ENCODE measurements at regions not wholly inside any gene's neighbourhood (a gene's known extent, or its start where the extent isn't known, plus 50 kb on each side); places are given as distances from the start of the nearest gene placed in this dataset.
"Not testable (repeated sequence)": the region's sequence is repeated elsewhere in the genome, so short reads cannot be mapped to it uniquely, and the experiment has no call there.

DNA sequence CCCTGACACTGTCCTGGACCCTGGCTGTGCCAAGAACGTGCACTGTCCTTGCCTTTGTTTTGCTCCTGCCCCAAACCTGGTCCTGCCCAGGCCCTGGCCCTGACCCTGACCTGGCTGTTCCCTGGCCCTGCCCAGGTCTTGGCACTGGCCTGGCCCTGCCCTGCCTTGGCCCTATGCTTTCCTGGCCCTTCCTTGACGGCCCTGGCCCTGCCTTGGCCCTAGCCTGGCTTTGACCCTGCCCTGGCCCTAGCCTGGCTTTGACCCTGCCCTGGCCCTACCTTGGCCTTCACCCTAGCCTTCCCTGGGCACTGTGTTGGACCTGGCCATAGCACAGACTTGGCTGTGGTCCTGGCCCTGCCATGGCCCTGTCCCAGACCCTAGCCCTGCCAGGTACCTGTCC is 252.9 kb downstream of the TP53TG3F start:
- not testable (repeated sequence) for DNase-seq

DNA sequence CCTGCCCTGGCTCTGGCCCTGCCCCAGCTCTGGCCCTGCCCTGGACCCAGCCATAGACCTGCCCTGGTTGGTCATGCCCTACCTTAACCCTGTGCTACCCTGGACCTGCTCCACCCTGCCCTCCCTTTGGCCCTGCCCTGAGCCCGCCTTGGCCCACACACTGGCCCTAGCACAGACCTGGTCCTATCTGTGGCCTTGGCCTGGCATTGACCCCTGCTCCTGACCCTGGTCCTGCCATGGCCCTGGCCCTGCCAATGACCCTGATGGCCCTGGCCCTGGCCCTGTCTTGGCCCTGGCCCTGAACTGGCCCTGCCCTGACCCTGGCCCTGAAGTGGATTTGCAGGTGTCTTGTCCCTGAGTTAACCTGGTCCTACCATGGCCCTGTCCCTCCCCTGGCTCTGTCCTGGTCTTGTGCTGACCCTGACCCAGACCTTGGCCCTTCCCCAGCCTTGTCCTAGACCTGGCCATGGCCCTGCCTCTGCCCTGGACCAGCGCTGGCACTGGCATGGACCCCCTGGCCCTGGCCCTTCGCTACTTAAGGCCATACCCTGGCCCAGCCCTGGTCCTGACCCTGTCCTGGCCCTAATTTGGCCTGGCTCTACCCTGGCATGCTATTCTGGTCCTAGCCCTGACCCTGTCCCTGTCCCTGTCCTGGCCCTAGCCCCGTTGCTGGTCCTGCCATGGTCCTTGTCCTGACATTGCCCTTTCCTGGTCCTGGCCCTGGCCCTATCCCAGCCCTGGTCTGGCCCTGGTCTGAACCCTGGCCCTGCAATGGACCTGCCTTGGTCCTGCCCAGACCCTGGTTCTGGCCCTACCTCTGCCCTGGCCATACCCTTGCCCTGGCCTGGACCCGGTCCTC is 253.7 kb downstream of the TP53TG3F start:
- not testable (repeated sequence) for DNase-seq

- DNase-seq, result not testable (repeated sequence)
These were observed 254.5 kb downstream of the TP53TG3F start for GRCh38 chr16:33713710-33714538.

- not testable (repeated sequence) for DNase-seq
These were observed 271.8 kb downstream of the TP53TG3F start for GRCh38 chr16:33731167-33731566.

- not testable (repeated sequence) for DNase-seq
These were observed 275.2 kb downstream of the TP53TG3F start for GRCh38 chr16:33734650-33735049.

- DNase-seq, result not testable (repeated sequence)
These were observed 307.7 kb downstream of the TP53TG3F start for GRCh38 chr16:33766869-33767765.

- not testable (repeated sequence) for DNase-seq
These were observed 309.3 kb downstream of the TP53TG3F start for GRCh38 chr16:33768710-33769109.

DNA sequence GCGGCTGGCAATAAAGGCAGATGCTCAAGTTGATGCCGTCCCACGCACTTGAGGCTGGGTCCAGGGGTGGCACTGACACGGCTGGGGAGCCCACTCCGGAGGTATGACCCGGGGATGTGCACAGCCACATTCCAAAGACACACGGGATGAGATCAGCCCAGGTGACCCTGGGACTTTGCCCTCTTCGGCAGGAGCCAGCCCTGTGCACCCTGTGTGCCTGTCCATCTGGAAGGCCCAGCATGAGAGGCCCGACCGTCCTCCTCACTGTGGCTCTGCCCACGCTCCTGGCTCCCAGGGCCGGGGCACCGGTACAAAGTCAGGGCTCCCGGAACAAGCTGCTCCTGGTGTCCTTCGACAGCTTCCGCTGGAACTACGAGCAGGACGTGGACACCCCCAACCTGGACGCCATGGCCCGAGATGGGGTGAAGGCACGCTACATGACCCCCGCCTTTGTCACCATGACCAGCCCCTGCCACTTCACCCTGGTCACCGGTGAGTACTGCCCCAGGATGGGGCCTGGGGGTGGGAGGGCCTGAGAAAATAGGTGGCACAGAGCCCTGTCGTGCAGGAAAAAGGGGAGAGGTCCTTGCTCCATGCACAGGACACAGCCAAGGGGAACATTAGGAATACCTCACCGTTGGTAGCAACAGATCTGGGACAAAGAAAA is 309.9 kb downstream of the TP53TG3F start:
- not testable (repeated sequence) for DNase-seq

DNA sequence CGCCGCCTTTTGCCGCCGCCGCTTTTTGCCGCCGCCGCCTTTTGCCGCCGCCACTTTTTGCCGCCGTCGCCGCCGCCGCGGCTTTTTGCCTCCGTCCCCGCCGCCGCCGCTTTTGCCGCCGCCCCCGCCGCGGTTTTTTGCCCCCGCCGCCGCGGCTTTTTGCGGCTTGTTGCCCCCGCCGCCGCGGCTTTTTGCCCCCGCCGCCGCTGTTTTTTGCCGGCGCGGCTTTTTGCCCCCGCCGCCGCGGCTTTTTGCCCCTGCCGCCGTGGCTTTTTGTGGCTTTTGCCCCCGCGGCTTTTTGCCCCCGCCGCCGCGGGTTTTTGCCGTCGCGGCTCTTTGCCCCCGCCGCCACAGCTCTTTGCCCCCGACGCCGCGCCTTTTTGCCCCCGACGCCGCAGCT is 311.1 kb downstream of the TP53TG3F start:
- DNase-seq, result not testable (repeated sequence)

- not testable (repeated sequence) for DNase-seq
These were observed 311.8 kb downstream of the TP53TG3F start for GRCh38 chr16:33771211-33771610.

GRCh38 chr16:33773966-33774365 is 314.6 kb downstream of the TP53TG3F start:
- DNase-seq, result not testable (repeated sequence)

GRCh38 chr16:33774724-33775123 is 315.3 kb downstream of the TP53TG3F start:
- DNase-seq, result not testable (repeated sequence)

GRCh38 chr16:33816328-33816944 is 357.0 kb downstream of the TP53TG3F start:
- DNase-seq, result not testable (repeated sequence)

DNA sequence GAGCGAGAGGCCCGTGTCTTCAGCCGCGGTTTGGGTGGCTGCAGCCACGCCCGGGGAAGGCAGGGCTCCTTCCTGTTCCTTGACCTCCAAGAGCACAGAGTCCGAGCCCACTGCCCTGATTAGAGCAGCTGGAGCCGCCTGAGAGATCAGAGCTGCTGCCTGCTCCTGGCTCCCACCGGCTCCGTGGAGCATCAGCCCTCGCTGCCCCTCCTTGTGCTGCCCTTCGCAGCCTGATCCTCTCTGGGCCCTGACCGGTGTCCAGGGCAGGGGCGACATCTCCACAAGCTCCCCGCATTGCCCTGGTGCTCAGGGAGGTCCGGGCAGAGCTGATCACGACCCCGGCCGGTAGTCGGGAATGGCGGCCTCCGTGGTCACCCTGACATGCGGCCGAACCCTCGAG is 365.3 kb downstream of the TP53TG3F start:
- DNase-seq, result not testable (repeated sequence)

DNA sequence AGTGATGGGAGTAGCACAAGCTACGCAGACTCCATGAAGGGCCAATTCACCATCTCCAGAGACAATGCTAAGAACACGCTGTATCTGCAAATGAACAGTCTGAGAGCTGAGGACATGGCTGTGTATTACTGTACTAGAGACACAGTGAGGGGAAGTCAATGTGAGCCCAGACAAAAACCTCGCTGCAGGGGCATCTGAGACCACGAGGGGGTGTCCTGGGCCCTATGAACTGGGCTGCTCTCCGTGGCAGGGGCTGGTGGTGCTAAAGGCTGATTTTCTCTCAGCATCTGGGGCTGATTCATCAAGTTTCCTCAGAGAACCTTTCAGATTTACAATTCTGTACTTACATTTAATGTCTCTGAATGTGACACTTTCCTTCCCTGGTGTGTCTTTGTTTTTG is 368.1 kb downstream of the TP53TG3F start:
- DNase-seq, result not testable (repeated sequence)

- DNase-seq, result not testable (repeated sequence)
These were observed 379.7 kb downstream of the TP53TG3F start for GRCh38 chr16:33839157-33839556.

GRCh38 chr16:33844533-33844932 is 385.1 kb downstream of the TP53TG3F start:
- peak; percentile 26 to 39 for DNase-seq
